ENCODE measurements at regions not wholly inside any gene's neighbourhood (a gene's known extent, or its start where the extent isn't known, plus 50 kb on each side); places are given as distances from the start of the nearest gene placed in this dataset.

DNA sequence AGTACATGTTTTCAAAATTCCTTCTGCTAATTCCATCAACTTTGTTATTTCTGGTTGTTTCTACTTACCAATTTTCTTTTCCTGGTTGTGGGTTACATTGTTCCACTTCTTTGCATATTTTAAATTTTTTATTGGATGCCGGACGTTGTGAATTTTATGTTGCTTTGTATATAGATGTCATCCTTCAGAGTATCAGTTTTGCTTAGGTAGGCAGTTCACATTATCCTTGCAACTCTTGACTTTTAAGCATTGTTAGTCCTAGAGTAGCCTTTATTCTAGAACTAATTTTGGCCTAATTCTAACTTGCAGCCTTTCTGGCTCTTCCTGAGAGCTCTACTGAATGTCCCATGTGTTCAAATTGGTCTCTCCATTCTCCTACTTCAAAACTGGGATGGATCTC is 228.7 kb upstream of the MC4R start:
- no peak overlapping the region for H3K27ac ChIP-seq (ENCODE audit: low read depth, low read length, poor library complexity, severe bottlenecking)
- no peaks in the 10 kb centered on the region for H3K36me3 ChIP-seq (ENCODE audit: insufficient read depth, low read length, poor library complexity, severe bottlenecking)
- BruUV-seq (replicated peaks), result no TSS peak
- H3K9me3 ChIP-seq (ENCODE audit: low read depth, low read length, poor library complexity, severe bottlenecking), result no peaks in the 10 kb centered on the region
- H3K4me3 ChIP-seq (ENCODE audit: low read depth, low read length, poor library complexity, severe bottlenecking), result no peak overlapping the region
- ChIA-PET CTCF (no interaction called here), POLR2A (ENCODE audit: low non-redundant PET) (no interaction called here)
- H3K4me1 ChIP-seq (ENCODE audit: insufficient read depth, low read length, poor library complexity, severe bottlenecking), result no peaks in the 10 kb centered on the region
- peaks cover 3% of the 10 kb centered on the region for H3K27me3 ChIP-seq (replicated peaks; ENCODE audit: insufficient read depth, low read depth, low read length, poor library complexity)
- intact Hi-C loops (cut with micrococcal nuclease; ENCODE audit: unreplicated experiment), result no loop called here
- DNase-seq (ENCODE audit: low spot score), result no peak
- TF ChIP-seq EZH2 (IDR thresholded peaks at IDR 0.05; ENCODE audit: borderline replicate concordance, low read depth, low read length, poor library complexity, severe bottlenecking), result no peak
- TF ChIP-seq, protein P1, sequence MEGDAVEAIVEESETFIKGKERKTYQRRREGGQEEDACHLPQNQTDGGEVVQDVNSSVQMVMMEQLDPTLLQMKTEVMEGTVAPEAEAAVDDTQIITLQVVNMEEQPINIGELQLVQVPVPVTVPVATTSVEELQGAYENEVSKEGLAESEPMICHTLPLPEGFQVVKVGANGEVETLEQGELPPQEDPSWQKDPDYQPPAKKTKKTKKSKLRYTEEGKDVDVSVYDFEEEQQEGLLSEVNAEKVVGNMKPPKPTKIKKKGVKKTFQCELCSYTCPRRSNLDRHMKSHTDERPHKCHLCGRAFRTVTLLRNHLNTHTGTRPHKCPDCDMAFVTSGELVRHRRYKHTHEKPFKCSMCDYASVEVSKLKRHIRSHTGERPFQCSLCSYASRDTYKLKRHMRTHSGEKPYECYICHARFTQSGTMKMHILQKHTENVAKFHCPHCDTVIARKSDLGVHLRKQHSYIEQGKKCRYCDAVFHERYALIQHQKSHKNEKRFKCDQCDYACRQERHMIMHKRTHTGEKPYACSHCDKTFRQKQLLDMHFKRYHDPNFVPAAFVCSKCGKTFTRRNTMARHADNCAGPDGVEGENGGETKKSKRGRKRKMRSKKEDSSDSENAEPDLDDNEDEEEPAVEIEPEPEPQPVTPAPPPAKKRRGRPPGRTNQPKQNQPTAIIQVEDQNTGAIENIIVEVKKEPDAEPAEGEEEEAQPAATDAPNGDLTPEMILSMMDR (conservative IDR thresholded peaks at IDR 0.05; ENCODE audit: low read depth, low read length), result no peak

DNA sequence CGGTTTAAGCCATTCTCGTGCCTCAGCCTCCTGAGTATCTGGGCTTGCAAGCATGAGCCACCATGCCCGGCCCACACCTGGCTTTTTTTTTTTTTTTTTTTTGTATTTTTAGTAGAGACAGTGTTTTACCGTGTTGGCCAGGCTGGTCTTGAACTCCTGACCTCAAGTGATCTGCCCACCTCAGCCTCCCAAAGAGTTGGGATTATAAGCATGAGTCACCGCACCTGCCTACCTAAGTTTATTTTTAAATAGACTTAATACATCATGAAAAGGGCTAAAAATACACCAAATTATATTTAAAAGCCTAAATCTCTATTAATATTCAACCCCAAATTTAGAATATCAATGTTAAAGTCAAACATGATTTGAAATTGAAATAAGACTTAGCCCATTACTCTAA is 250.8 kb upstream of the MC4R start:
- intact Hi-C loops (cut with micrococcal nuclease; ENCODE audit: unreplicated experiment), result no loop called here
- Histone ChIP-seq H3K4me3 (ENCODE audit: low read depth, low read length, poor library complexity, severe bottlenecking) (no peak overlapping the region), H3K4me1 (ENCODE audit: insufficient read depth, low read length, poor library complexity, severe bottlenecking) (no peaks in the 10 kb centered on the region), H3K9me3 (ENCODE audit: low read depth, low read length, poor library complexity, severe bottlenecking) (no peaks in the 10 kb centered on the region), H3K27me3 (replicated peaks; ENCODE audit: insufficient read depth, low read depth, low read length, poor library complexity) (no peaks in the 10 kb centered on the region), H3K36me3 (ENCODE audit: insufficient read depth, low read length, poor library complexity, severe bottlenecking) (no peaks in the 10 kb centered on the region), H3K27ac (ENCODE audit: low read depth, low read length, poor library complexity, severe bottlenecking) (no peak overlapping the region)
- no peak for DNase-seq (ENCODE audit: low spot score)
- ChIA-PET POLR2A (ENCODE audit: low non-redundant PET) (no interaction called here), CTCF (no interaction called here)
- TF ChIP-seq EZH2 (IDR thresholded peaks at IDR 0.05; ENCODE audit: borderline replicate concordance, low read depth, low read length, poor library complexity, severe bottlenecking), result no peak
- TF ChIP-seq, protein P1 (conservative IDR thresholded peaks at IDR 0.05; ENCODE audit: low read depth, low read length), result no peak
- no TSS peak for BruUV-seq (replicated peaks)

DNA sequence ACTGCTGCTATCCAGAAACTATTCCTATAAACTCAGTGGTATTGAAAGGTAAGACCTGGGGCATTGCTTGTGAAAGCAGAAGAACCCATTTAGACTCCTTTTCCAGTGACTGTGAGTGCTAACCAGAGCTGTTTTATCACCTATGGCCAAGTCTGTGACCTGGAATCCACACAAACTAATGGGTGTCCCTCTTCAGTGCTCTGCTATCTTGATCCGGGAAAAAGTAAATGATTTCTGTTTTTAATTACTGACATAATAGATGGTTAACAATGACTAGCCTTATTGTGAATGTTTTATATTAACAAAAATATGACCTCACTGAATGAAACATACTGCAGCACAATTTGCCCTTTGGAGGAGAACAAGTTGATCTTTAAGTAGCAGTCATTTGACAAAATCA is 251.6 kb upstream of the MC4R start:
- intact Hi-C loops (cut with micrococcal nuclease; ENCODE audit: unreplicated experiment), result no loop called here
- Histone ChIP-seq H3K4me3 (ENCODE audit: low read depth, low read length, poor library complexity, severe bottlenecking) (no peak overlapping the region), H3K4me1 (ENCODE audit: insufficient read depth, low read length, poor library complexity, severe bottlenecking) (no peaks in the 10 kb centered on the region), H3K36me3 (ENCODE audit: insufficient read depth, low read length, poor library complexity, severe bottlenecking) (no peaks in the 10 kb centered on the region), H3K9me3 (ENCODE audit: low read depth, low read length, poor library complexity, severe bottlenecking) (no peaks in the 10 kb centered on the region), H3K27me3 (replicated peaks; ENCODE audit: insufficient read depth, low read depth, low read length, poor library complexity) (no peaks in the 10 kb centered on the region), H3K27ac (ENCODE audit: low read depth, low read length, poor library complexity, severe bottlenecking) (no peak overlapping the region)
- TF ChIP-seq, protein P1 (conservative IDR thresholded peaks at IDR 0.05; ENCODE audit: low read depth, low read length), result no peak
- no peak for TF ChIP-seq EZH2 (IDR thresholded peaks at IDR 0.05; ENCODE audit: borderline replicate concordance, low read depth, low read length, poor library complexity, severe bottlenecking)
- no TSS peak for BruUV-seq (replicated peaks)
- ChIA-PET POLR2A (ENCODE audit: low non-redundant PET) (no interaction called here), CTCF (no interaction called here)
- DNase-seq (ENCODE audit: low spot score), result no peak

Measured in A673 (cell line).